H1 (cell line): ENCODE measurements at regions not wholly inside any gene's neighbourhood (a gene's known extent, or its start where the extent isn't known, plus 50 kb on each side); places are given as distances from the start of the nearest gene placed in this dataset.

Experiments used
- CBX5 ChIP-seq: fragments of 300-800, 300-1000 bp; sonication (generic); IDR thresholded peaks from 2 replicates; pipeline ENCODE4 v1.7.1; 2016; ENCODE audit warnings: antibody characterized with exemption, low read length, low read depth
- EGR1 ChIP-seq: IDR thresholded peaks from 2 replicates; pipeline ENCODE4 v1.6.1; 2011; ENCODE audit warnings: low read depth, low read length, borderline replicate concordance
- GABPA ChIP-seq: IDR thresholded peaks from 2 replicates; pipeline ENCODE4 v1.6.1; 2011; ENCODE audit warnings: mild to moderate bottlenecking, low read length, moderate library complexity, borderline replicate concordance; ENCODE audit not compliant: insufficient read depth
- GTF2F1 ChIP-seq: IDR thresholded peaks from 2 replicates; pipeline ENCODE4 v1.6.1; 2012; ENCODE audit warnings: low read depth, low read length, improper control_type of control experiment, borderline replicate concordance
- POLR2A ChIP-seq, 2 experiments: IDR thresholded peaks; 1 replicate in 1 of 2; 2 replicates in 1 of 2; pipeline ENCODE4 v1.6.1; 2011; ENCODE audit warnings: low read depth in 2 of 2, low read length in 2 of 2, mild to moderate bottlenecking in 2 of 2; ENCODE audit errors: control extremely low read depth in 1 of 2
- SIN3A ChIP-seq, 2 experiments: IDR thresholded peaks in 1 of 2; conservative IDR thresholded peaks in 1 of 2; 2 replicates each; pipeline ENCODE4 v1.6.1; 2011 to 2012; ENCODE audit warnings: low read length in 2 of 2, improper control_type of control experiment in 1 of 2, low read depth in 1 of 2, mild to moderate bottlenecking in 1 of 2
- SIRT6 ChIP-seq: IDR thresholded peaks from one replicate; pipeline ENCODE4 v1.7.1; 2012; ENCODE audit warnings: low read length, inconsistent platforms
- SIX5 ChIP-seq: IDR thresholded peaks from 2 replicates; pipeline ENCODE4 v1.6.1; 2011; ENCODE audit warnings: mild to moderate bottlenecking, low read depth, low read length
- TBP ChIP-seq: IDR thresholded peaks from 2 replicates; pipeline ENCODE4 v1.6.1; 2011; ENCODE audit warnings: low read depth, low read length, improper control_type of control experiment
- TCF12 ChIP-seq: IDR thresholded peaks from 2 replicates; pipeline ENCODE4 v1.6.1; 2011; ENCODE audit warnings: low read depth, mild to moderate bottlenecking, low read length
- TEAD4 ChIP-seq: IDR thresholded peaks from 2 replicates; pipeline ENCODE4 v1.6.1; 2012; ENCODE audit warnings: low read depth, low read length, inconsistent platforms, mixed read lengths
- TF ChIP-seq, protein P1 (sequence below): fragments of 300-600 bp; sonication (generic); IDR thresholded peaks from 2 replicates; pipeline ENCODE4 v1.7.1; 2012; ENCODE audit warnings: low read length, moderate library complexity, mild to moderate bottlenecking, inconsistent platforms; ENCODE audit not compliant: insufficient replicate concordance

GRCh38 chr17:28258347-28258887, 60.6 kb upstream of the TMEM97 start (continued):
- TF ChIP-seq, protein P1, sequence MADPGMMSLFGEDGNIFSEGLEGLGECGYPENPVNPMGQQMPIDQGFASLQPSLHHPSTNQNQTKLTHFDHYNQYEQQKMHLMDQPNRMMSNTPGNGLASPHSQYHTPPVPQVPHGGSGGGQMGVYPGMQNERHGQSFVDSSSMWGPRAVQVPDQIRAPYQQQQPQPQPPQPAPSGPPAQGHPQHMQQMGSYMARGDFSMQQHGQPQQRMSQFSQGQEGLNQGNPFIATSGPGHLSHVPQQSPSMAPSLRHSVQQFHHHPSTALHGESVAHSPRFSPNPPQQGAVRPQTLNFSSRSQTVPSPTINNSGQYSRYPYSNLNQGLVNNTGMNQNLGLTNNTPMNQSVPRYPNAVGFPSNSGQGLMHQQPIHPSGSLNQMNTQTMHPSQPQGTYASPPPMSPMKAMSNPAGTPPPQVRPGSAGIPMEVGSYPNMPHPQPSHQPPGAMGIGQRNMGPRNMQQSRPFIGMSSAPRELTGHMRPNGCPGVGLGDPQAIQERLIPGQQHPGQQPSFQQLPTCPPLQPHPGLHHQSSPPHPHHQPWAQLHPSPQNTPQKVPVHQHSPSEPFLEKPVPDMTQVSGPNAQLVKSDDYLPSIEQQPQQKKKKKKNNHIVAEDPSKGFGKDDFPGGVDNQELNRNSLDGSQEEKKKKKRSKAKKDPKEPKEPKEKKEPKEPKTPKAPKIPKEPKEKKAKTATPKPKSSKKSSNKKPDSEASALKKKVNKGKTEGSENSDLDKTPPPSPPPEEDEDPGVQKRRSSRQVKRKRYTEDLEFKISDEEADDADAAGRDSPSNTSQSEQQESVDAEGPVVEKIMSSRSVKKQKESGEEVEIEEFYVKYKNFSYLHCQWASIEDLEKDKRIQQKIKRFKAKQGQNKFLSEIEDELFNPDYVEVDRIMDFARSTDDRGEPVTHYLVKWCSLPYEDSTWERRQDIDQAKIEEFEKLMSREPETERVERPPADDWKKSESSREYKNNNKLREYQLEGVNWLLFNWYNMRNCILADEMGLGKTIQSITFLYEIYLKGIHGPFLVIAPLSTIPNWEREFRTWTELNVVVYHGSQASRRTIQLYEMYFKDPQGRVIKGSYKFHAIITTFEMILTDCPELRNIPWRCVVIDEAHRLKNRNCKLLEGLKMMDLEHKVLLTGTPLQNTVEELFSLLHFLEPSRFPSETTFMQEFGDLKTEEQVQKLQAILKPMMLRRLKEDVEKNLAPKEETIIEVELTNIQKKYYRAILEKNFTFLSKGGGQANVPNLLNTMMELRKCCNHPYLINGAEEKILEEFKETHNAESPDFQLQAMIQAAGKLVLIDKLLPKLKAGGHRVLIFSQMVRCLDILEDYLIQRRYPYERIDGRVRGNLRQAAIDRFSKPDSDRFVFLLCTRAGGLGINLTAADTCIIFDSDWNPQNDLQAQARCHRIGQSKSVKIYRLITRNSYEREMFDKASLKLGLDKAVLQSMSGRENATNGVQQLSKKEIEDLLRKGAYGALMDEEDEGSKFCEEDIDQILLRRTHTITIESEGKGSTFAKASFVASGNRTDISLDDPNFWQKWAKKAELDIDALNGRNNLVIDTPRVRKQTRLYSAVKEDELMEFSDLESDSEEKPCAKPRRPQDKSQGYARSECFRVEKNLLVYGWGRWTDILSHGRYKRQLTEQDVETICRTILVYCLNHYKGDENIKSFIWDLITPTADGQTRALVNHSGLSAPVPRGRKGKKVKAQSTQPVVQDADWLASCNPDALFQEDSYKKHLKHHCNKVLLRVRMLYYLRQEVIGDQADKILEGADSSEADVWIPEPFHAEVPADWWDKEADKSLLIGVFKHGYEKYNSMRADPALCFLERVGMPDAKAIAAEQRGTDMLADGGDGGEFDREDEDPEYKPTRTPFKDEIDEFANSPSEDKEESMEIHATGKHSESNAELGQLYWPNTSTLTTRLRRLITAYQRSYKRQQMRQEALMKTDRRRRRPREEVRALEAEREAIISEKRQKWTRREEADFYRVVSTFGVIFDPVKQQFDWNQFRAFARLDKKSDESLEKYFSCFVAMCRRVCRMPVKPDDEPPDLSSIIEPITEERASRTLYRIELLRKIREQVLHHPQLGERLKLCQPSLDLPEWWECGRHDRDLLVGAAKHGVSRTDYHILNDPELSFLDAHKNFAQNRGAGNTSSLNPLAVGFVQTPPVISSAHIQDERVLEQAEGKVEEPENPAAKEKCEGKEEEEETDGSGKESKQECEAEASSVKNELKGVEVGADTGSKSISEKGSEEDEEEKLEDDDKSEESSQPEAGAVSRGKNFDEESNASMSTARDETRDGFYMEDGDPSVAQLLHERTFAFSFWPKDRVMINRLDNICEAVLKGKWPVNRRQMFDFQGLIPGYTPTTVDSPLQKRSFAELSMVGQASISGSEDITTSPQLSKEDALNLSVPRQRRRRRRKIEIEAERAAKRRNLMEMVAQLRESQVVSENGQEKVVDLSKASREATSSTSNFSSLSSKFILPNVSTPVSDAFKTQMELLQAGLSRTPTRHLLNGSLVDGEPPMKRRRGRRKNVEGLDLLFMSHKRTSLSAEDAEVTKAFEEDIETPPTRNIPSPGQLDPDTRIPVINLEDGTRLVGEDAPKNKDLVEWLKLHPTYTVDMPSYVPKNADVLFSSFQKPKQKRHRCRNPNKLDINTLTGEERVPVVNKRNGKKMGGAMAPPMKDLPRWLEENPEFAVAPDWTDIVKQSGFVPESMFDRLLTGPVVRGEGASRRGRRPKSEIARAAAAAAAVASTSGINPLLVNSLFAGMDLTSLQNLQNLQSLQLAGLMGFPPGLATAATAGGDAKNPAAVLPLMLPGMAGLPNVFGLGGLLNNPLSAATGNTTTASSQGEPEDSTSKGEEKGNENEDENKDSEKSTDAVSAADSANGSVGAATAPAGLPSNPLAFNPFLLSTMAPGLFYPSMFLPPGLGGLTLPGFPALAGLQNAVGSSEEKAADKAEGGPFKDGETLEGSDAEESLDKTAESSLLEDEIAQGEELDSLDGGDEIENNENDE: no peak
- no peak for TF ChIP-seq SIRT6
- TF ChIP-seq TCF12: no peak
- no peak for TF ChIP-seq EGR1
- TF ChIP-seq SIN3A (conservative IDR thresholded peaks at IDR 0.05 in 1 of 2, IDR thresholded peaks at IDR 0.05 in 1 of 2; ENCODE audit: low read depth in 1 of 2, low read length in 2 of 2): no peak
- TF ChIP-seq GABPA: no peak
- no peak for TF ChIP-seq CBX5
- no peak for TF ChIP-seq POLR2A (IDR thresholded peaks at IDR 0.05; ENCODE audit: control extremely low read depth in 1 of 2, low read depth in 2 of 2, low read length in 2 of 2)
- no peak for TF ChIP-seq SIX5
- TF ChIP-seq GTF2F1: no peak
- no peak for TF ChIP-seq TEAD4
- no peak for TF ChIP-seq TBP
